HepG2 (cell line): ENCODE measurements at regions not wholly inside any gene's neighbourhood (a gene's known extent, or its start where the extent isn't known, plus 50 kb on each side); places are given as distances from the start of the nearest gene placed in this dataset.

ENCODE experiments used
- ATAC-seq: fragments of 200-7000 bp; cut with Tn5 transposase; 3 replicates; pipeline ENCODE4 v1.9.1; 2020; ENCODE audit warnings: mild to moderate bottlenecking, moderate library complexity
- BruUV-seq: library from RNA; stranded (reverse); fragments of 400-500 nt; replicated peaks from 2 replicates; lab custom pipeline; 2021; lab: Mats Ljungman, UMichigan
- CTCF ChIA-PET: fragments of 300-600 bp; formaldehyde crosslinking; extraction: SDS; loops from one replicate; lab custom pipeline; 2021; ENCODE audit warnings: low total read pairs, inconsistent platforms, low intra/inter-chr PET ratio; lab: Yijun Ruan, JAX
- POLR2A ChIA-PET: fragments of 350-600 bp; sonication (Branson Sonifier 250); formaldehyde crosslinking; loops from one replicate; lab custom pipeline; 2020; ENCODE audit warnings: antibody characterized with exemption, inconsistent platforms; lab: Yijun Ruan, JAX
- DNase-seq: peaks from one replicate; pipeline ENCODE4 v3.0.0-alpha.2; 2015; ENCODE audit warnings: low spot score
- FAIRE-seq: peaks from 3 replicates; lab custom pipeline; 2011; peaks lifted over from hg19 to GRCh38; lab: Jason Lieb, UNC
- H2AFZ ChIP-seq: one replicate; pipeline ENCODE4 v1.6.1; 2011; ENCODE audit warnings: low read length, inconsistent platforms
- H3K27ac ChIP-seq: fragments of 300-600 bp; 3 replicates; pipeline ENCODE4 v1.8.0; 2011; ENCODE audit warnings: mixed run types, mild to moderate bottlenecking, mixed read lengths, low read length, inconsistent platforms; ENCODE audit not compliant: insufficient read depth; ENCODE audit errors: extremely low read length
- H3K27me3 ChIP-seq, 2 experiments: fragments of 200-600 bp in 1 of 2; 2 replicates in 1 of 2; 3 replicates in 1 of 2; pipeline versions ENCODE4 v1.6.0 to v1.8.0; 2011; ENCODE audit warnings: low read length in 2 of 2, mild to moderate bottlenecking in 2 of 2, moderate library complexity in 2 of 2, inconsistent platforms in 1 of 2; ENCODE audit not compliant: insufficient read depth in 2 of 2, control insufficient read depth in 1 of 2
- H3K36me3 ChIP-seq, 2 experiments: fragments of 200-600 bp in 1 of 2; replicated peaks in 1 of 2; 2 replicates in 1 of 2; 3 replicates in 1 of 2; pipeline versions ENCODE4 v1.5.1 to v1.8.0; 2011; ENCODE audit warnings: low read length in 2 of 2, inconsistent platforms in 1 of 2; ENCODE audit not compliant: insufficient read depth in 2 of 2, control insufficient read depth in 1 of 2
- H3K4me1 ChIP-seq: 2 replicates; pipeline ENCODE4 v1.5.1; 2012; ENCODE audit warnings: low read length, inconsistent platforms; ENCODE audit not compliant: insufficient read depth
- H3K4me2 ChIP-seq: 2 replicates; pipeline ENCODE4 v1.6.0; 2011; ENCODE audit warnings: low read depth, low read length, inconsistent platforms
- H3K4me3 ChIP-seq, 3 experiments: fragments of 200-600 bp in 1 of 3; sonication (generic), shearing (Covaris generic) in 1 of 3; replicated peaks in 1 of 3; 2 replicates each; pipeline ENCODE4 v1.5.1; 2011 to 2016; ENCODE audit warnings: low read length in 3 of 3, inconsistent platforms in 2 of 3, low read depth in 2 of 3, mild to moderate bottlenecking in 2 of 3, control low read depth in 1 of 3, mixed read lengths in 1 of 3; ENCODE audit not compliant: insufficient read depth in 1 of 3
- H3K79me2 ChIP-seq: one replicate; pipeline ENCODE4 v1.6.1; 2011; ENCODE audit warnings: low read length, inconsistent platforms; ENCODE audit not compliant: insufficient read depth
- H3K9ac ChIP-seq: 2 replicates; pipeline ENCODE4 v1.6.0; 2011; ENCODE audit warnings: mild to moderate bottlenecking, low read depth, low read length, inconsistent platforms; ENCODE audit not compliant: insufficient read depth
- H3K9me3 ChIP-seq: 2 replicates; pipeline ENCODE4 v1.5.1; 2012; ENCODE audit warnings: mild to moderate bottlenecking, low read length
- H4K20me1 ChIP-seq: 2 replicates; pipeline ENCODE4 v1.6.0; 2011; ENCODE audit warnings: inconsistent platforms, mild to moderate bottlenecking, low read length, moderate library complexity; ENCODE audit not compliant: insufficient read depth
- CBFB ChIP-seq: sonication (generic); formaldehyde crosslinking; IDR thresholded peaks from 2 replicates; pipeline ENCODE4 v1.4.0; 2020; ENCODE audit warnings: missing genetic modification reagents
- CREB1 ChIP-seq, 2 experiments: fragments of 450-650 bp in 1 of 2; IDR thresholded peaks; 2 replicates each; pipeline ENCODE4 v1.6.1; 2016 to 2017; ENCODE audit warnings: control low read depth in 1 of 2, mild to moderate bottlenecking in 1 of 2, missing compliant biosample characterization in 1 of 2, missing genetic modification characterization in 1 of 2
- PHF5A ChIP-seq: IDR thresholded peaks from one replicate; pipeline ENCODE4 v1.6.1; 2018; ENCODE audit warnings: low read depth, missing genetic modification reagents; ENCODE audit not compliant: unreplicated experiment
- ZUFSP ChIP-seq: sonication (generic); formaldehyde crosslinking; IDR thresholded peaks from 2 replicates; pipeline ENCODE4 v1.9.0; 2021; ENCODE audit warnings: missing genetic modification reagents, mild to moderate bottlenecking, borderline replicate concordance
- WGBS: methylation state at CpG from one replicate; pipeline ENCODE4 v1.1.6; 2017; ENCODE audit warnings: low lambda C conversion rate; 5-methylcytosine and 5-hydroxymethylcytosine counted together
- in situ Hi-C: cut with HindIII; loops from 2 replicates; pipeline ENCODE4 v1.10.0; 2017; ENCODE audit warnings: low pct_unique_long_range_greater_than_20kb; ENCODE audit not compliant: extremely low pct_ligation_motif_present
- intact Hi-C: fragments of 100-400 bp; cut with micrococcal nuclease; formaldehyde crosslinking; loops from one replicate; pipeline ENCODE4 v1.10.0; 2022; ENCODE audit not compliant: unreplicated experiment

GRCh38 chrY:19055232-19056137, 281.9 kb upstream of the HSFY2 start:
- H3K4me1 ChIP-seq = no peaks in the 10 kb centered on the region
- H3K27ac ChIP-seq = no peak overlapping the region
- H3K9me3 ChIP-seq = no peaks in the 10 kb centered on the region
- intact Hi-C loops (no loop called here), in situ Hi-C loops (no loop called here)
- DNase-seq (no peak), ATAC-seq (no peak), FAIRE-seq (no peak)
- no peak overlapping the region for H3K4me3 ChIP-seq
- BruUV-seq = no TSS peak
- ChIA-PET POLR2A (no interaction called here), CTCF (no interaction called here)
- H3K79me2 ChIP-seq = no peaks in the 10 kb centered on the region
- H4K20me1 ChIP-seq = no peaks in the 10 kb centered on the region
- TF ChIP-seq ZUFSP (no peak), PHF5A (CRISPR knock-in tag) (no peak), CBFB (CRISPR knock-in tag) (no peak)
- H3K36me3 ChIP-seq = no peaks in the 10 kb centered on the region
- 96% methylated on average over 2 of the region's 5 CpGs for WGBS
- no peak overlapping the region for H3K4me2 ChIP-seq
- no peaks in the 10 kb centered on the region for H3K27me3 ChIP-seq
- no peak overlapping the region for H2AFZ ChIP-seq
- no peak overlapping the region for H3K9ac ChIP-seq

- Histone ChIP-seq H3K4me1 (no peaks in the 10 kb centered on the region), H3K9ac (no peak overlapping the region), H3K27ac (no peak overlapping the region), H2AFZ (no peak overlapping the region), H4K20me1 (no peaks in the 10 kb centered on the region), H3K4me3 (no peak overlapping the region), H3K36me3 (no peaks in the 10 kb centered on the region), H3K4me2 (no peak overlapping the region), H3K27me3 (no peaks in the 10 kb centered on the region), H3K9me3 (no peaks in the 10 kb centered on the region), H3K79me2 (no peaks in the 10 kb centered on the region)
- ATAC-seq = no peak
- no TSS peak for BruUV-seq
- WGBS = 33% methylated on average over 2 of the region's 5 CpGs
- CTCF ChIA-PET = no interaction called here
- intact Hi-C loops (no loop called here), in situ Hi-C loops (no loop called here)
- POLR2A ChIA-PET = no interaction called here
- no peak for DNase-seq
- no peak for FAIRE-seq
- TF ChIP-seq CREB1 (IDR thresholded peaks at IDR 0.05) (no peak), CREB1 (CRISPR knock-in tag; IDR thresholded peaks at IDR 0.05) (no peak)
Observed at GRCh38 chrY:19053806-19054205, 280.3 kb upstream of the HSFY2 start.
